ENCODE measurements at regions not wholly inside any gene's neighbourhood (a gene's known extent, or its start where the extent isn't known, plus 50 kb on each side); places are given as distances from the start of the nearest gene placed in this dataset.

DNA sequence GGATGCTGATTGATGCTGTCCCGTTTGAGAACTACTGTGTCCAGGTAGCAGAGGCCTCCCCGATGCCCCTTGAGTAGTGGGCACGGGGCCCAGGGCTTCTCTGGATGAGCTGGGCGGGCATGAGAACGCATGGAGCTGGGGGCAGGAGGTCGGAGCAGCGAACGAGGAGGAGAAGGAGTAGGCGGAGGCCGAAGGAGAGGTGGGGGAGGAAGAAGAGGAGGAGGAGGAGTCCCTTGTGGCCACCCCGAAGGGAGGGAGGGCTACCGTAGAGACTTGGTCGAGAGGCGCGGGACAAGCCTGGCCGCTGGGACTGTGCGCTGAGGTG is 62.9 kb downstream of the CRYBB2 start:
- TF ChIP-seq YY1 (IDR thresholded peaks at IDR 0.05; ENCODE audit: insufficient read depth, insufficient read length) (no peak), SUZ12 (IDR thresholded peaks at IDR 0.05; ENCODE audit: extremely low read depth, insufficient read depth, insufficient read length) (no peak)

Measured in NT2/D1 (cell line).